Hepatocyte (in vitro differentiated cells): ENCODE measurements at regions not wholly inside any gene's neighbourhood (a gene's known extent, or its start where the extent isn't known, plus 50 kb on each side); places are given as distances from the start of the nearest gene placed in this dataset.

Source experiments
- DNase-seq: peaks from one replicate; pipeline ENCODE4 v3.0.0-alpha.2; 2016; ENCODE audit warnings: low spot score
- H2AFZ ChIP-seq: fragments of 200-600 bp; sonication (generic); 2 replicates; pipeline ENCODE4 v1.6.0; 2016; ENCODE audit warnings: antibody characterized with exemption, mild to moderate bottlenecking
- H3K27ac ChIP-seq: fragments of 200-600 bp; sonication (generic); 2 replicates; pipeline ENCODE4 v1.5.1; 2016; ENCODE audit warnings: mild to moderate bottlenecking
- H3K27me3 ChIP-seq: fragments of 200-600 bp; sonication (generic); 2 replicates; pipeline ENCODE4 v1.6.1; 2016
- H3K36me3 ChIP-seq: fragments of 200-600 bp; sonication (generic); replicated peaks from 2 replicates; pipeline ENCODE4 v1.5.1; 2016; ENCODE audit warnings: low read depth; ENCODE audit not compliant: insufficient read depth
- H3K4me1 ChIP-seq: fragments of 200-600 bp; sonication (generic); 2 replicates; pipeline ENCODE4 v1.5.1; 2016; ENCODE audit warnings: mild to moderate bottlenecking, moderate library complexity; ENCODE audit not compliant: insufficient read depth
- H3K4me2 ChIP-seq: fragments of 200-600 bp; sonication (generic); 2 replicates; pipeline ENCODE4 v1.6.0; 2016
- H3K4me3 ChIP-seq: fragments of 200-600 bp; sonication (generic); 2 replicates; pipeline ENCODE4 v1.5.1; 2016; ENCODE audit warnings: mild to moderate bottlenecking
- H3K79me2 ChIP-seq: fragments of 200-600 bp; sonication (generic); 2 replicates; pipeline ENCODE4 v1.6.0; 2017; ENCODE audit warnings: mild to moderate bottlenecking
- H3K9me2 ChIP-seq: fragments of 200-600 bp; sonication (generic); replicated peaks from 2 replicates; pipeline ENCODE4 v1.6.0; 2017; ENCODE audit warnings: mild to moderate bottlenecking; ENCODE audit not compliant: insufficient read depth
- H3K9me3 ChIP-seq: fragments of 200-600 bp; sonication (generic); 2 replicates; pipeline ENCODE4 v1.5.1; 2016; ENCODE audit warnings: low read depth, mild to moderate bottlenecking
- H4K20me1 ChIP-seq: fragments of 200-600 bp; sonication (generic); 2 replicates; pipeline ENCODE4 v1.6.0; 2016; ENCODE audit warnings: mild to moderate bottlenecking; ENCODE audit not compliant: insufficient read depth, poor library complexity, severe bottlenecking
- CTCF ChIP-seq: fragments of 200-600 bp; sonication (generic); IDR thresholded peaks from 2 replicates; pipeline ENCODE4 v1.5.1; 2016; ENCODE audit warnings: antibody characterized with exemption, mild to moderate bottlenecking; ENCODE audit not compliant: poor library complexity
- EZH2 ChIP-seq: fragments of 200-600 bp; sonication (generic); IDR thresholded peaks from 2 replicates; pipeline ENCODE4 v1.6.1; 2016; ENCODE audit warnings: antibody characterized with exemption, mild to moderate bottlenecking, borderline replicate concordance
- EZH2phosphoT487 ChIP-seq: fragments of 200-600 bp; sonication (generic); IDR thresholded peaks from one replicate; pipeline ENCODE4 v1.6.1; 2018; ENCODE audit warnings: antibody characterized with exemption, mild to moderate bottlenecking, low read depth, moderate library complexity; ENCODE audit not compliant: unreplicated experiment, severe bottlenecking
- WGBS: methylation state at CpG from one replicate; pipeline ENCODE4 v1.1.6; 2016; ENCODE audit warnings: low lambda C conversion rate; ENCODE audit errors: missing lambda C conversion rate; 5-methylcytosine and 5-hydroxymethylcytosine counted together

GRCh38 chr13:33392794-33393405 lies 107.3 kb upstream of the STARD13 start:
- Histone ChIP-seq H3K4me3 (no peak overlapping the region), H3K9me2 (no peaks in the 10 kb centered on the region), H3K4me1 (no peaks in the 10 kb centered on the region), H3K4me2 (no peak overlapping the region), H3K36me3 (no peaks in the 10 kb centered on the region), H4K20me1 (no peaks in the 10 kb centered on the region), H3K27me3 (no peaks in the 10 kb centered on the region), H3K79me2 (no peaks in the 10 kb centered on the region), H2AFZ (no peak overlapping the region), H3K27ac (no peak overlapping the region), H3K9me3 (no peaks in the 10 kb centered on the region)
- DNase-seq, result no peak
- TF ChIP-seq EZH2phosphoT487, result no peak
- TF ChIP-seq EZH2, result no peak
- no peak for TF ChIP-seq CTCF
- 70% methylated on average over 4 of the region's 4 CpGs for WGBS

GRCh38 chr13:33394294-33394932 lies 108.9 kb upstream of the STARD13 start:
- Histone ChIP-seq H3K27me3 (no peaks in the 10 kb centered on the region), H3K79me2 (no peaks in the 10 kb centered on the region), H3K36me3 (no peaks in the 10 kb centered on the region), H3K9me3 (no peaks in the 10 kb centered on the region), H3K27ac (no peak overlapping the region), H3K4me3 (no peak overlapping the region), H3K4me1 (no peaks in the 10 kb centered on the region), H3K9me2 (no peaks in the 10 kb centered on the region), H2AFZ (no peak overlapping the region), H3K4me2 (no peak overlapping the region), H4K20me1 (no peaks in the 10 kb centered on the region)
- no peak for DNase-seq
- WGBS, result 44% methylated on average over 3 of the region's 3 CpGs
- TF ChIP-seq EZH2 (no peak), CTCF (no peak), EZH2phosphoT487 (no peak)

- H3K27me3 ChIP-seq, result no peaks in the 10 kb centered on the region
- 70% methylated on average over 4 of the region's 4 CpGs for WGBS
- H3K79me2 ChIP-seq, result no peaks in the 10 kb centered on the region
- no peaks in the 10 kb centered on the region for H3K4me1 ChIP-seq
- H3K4me2 ChIP-seq, result no peak overlapping the region
- H3K4me3 ChIP-seq, result no peak overlapping the region
- no peaks in the 10 kb centered on the region for H3K9me2 ChIP-seq
- no peak overlapping the region for H3K27ac ChIP-seq
- no peak overlapping the region for H2AFZ ChIP-seq
- H3K9me3 ChIP-seq, result no peaks in the 10 kb centered on the region
- H4K20me1 ChIP-seq, result no peaks in the 10 kb centered on the region
- TF ChIP-seq EZH2 (no peak), EZH2phosphoT487 (no peak), CTCF (no peak)
- no peaks in the 10 kb centered on the region for H3K36me3 ChIP-seq
- DNase-seq, result no peak
Observed at GRCh38 chr13:33401238-33401637, 115.7 kb upstream of the STARD13 start.
